SK-N-SH (cell line): ENCODE measurements at regions not wholly inside any gene's neighbourhood (a gene's known extent, or its start where the extent isn't known, plus 50 kb on each side); places are given as distances from the start of the nearest gene placed in this dataset.
A peak's percentile ranks its signal among the peaks of the same experiment; 100 is the strongest.

Source experiments
- CTCF ChIA-PET: fragments of 300-600, 350-600 bp; formaldehyde crosslinking; extraction: SDS; loops from one replicate; lab custom pipeline; 2021; lab: Yijun Ruan, JAX
- POLR2A ChIA-PET: fragments of 350-600 bp; sonication (Branson Sonifier 250); formaldehyde crosslinking; extraction: SDS; loops from one replicate; lab custom pipeline; 2020; ENCODE audit warnings: antibody characterized with exemption, inconsistent platforms; lab: Yijun Ruan, JAX
- DNase-seq: peaks from one replicate; pipeline ENCODE4 v3.0.0; 2012
- H2AFZ ChIP-seq: fragments of 200-600 bp; sonication (generic); 2 replicates; pipeline ENCODE4 v1.8.1; 2016; ENCODE audit warnings: antibody characterized with exemption, mild to moderate bottlenecking, low read depth
- H3F3A ChIP-seq: fragments of 200-600 bp; sonication (generic); replicated peaks from 2 replicates; pipeline ENCODE3; 2016; ENCODE audit warnings: antibody characterized with exemption, mild to moderate bottlenecking; ENCODE audit not compliant: insufficient read depth
- H3K27ac ChIP-seq, 2 experiments: fragments of 200-500 bp in 1 of 2; fragments of 200-600 bp in 1 of 2; sonication (Bioruptor generic) in 1 of 2; sonication (generic), shearing (Covaris generic) in 1 of 2; 2 replicates each; pipeline versions ENCODE4 v1.5.1 to v1.6.1; 2014 to 2016; ENCODE audit warnings: low read depth in 2 of 2, inconsistent platforms in 1 of 2, low read length in 1 of 2, mild to moderate bottlenecking in 1 of 2, mixed read lengths in 1 of 2
- H3K27me3 ChIP-seq: fragments of 200-600 bp; sonication (generic), shearing (Covaris generic); 2 replicates; pipeline ENCODE4 v1.6.1; 2016; ENCODE audit warnings: mixed run types; ENCODE audit not compliant: insufficient read depth
- H3K36me3 ChIP-seq, 2 experiments: fragments of 200-500 bp in 1 of 2; fragments of 200-600 bp in 1 of 2; sonication (Bioruptor generic) in 1 of 2; sonication (generic) in 1 of 2; replicated peaks in 1 of 2; 2 replicates each; pipeline versions ENCODE3 to v1.5.1; 2014 to 2016; ENCODE audit warnings: low read length in 1 of 2, mild to moderate bottlenecking in 1 of 2; ENCODE audit not compliant: insufficient read depth in 2 of 2, control insufficient read depth in 1 of 2
- H3K4me1 ChIP-seq, 2 experiments: fragments of 200-500 bp in 1 of 2; fragments of 200-600 bp in 1 of 2; sonication (Bioruptor generic) in 1 of 2; sonication (generic), shearing (Covaris generic) in 1 of 2; 2 replicates each; pipeline versions ENCODE4 v1.5.1 to v1.6.1; 2014 to 2016; ENCODE audit warnings: low read depth in 1 of 2, low read length in 1 of 2, mixed run types in 1 of 2; ENCODE audit not compliant: insufficient read depth in 2 of 2, control insufficient read depth in 1 of 2
- H3K4me2 ChIP-seq: fragments of 200-600 bp; sonication (generic), shearing (Covaris generic); 2 replicates; pipeline ENCODE4 v1.6.1; 2017; ENCODE audit warnings: mixed run types
- H3K4me3 ChIP-seq, 2 experiments: fragments of 200-500 bp in 1 of 2; fragments of 200-600 bp in 1 of 2; sonication (Bioruptor generic) in 1 of 2; sonication (generic), shearing (Covaris generic) in 1 of 2; 2 replicates each; pipeline versions ENCODE4 v1.5.1 to v1.8.1; 2014 to 2016; ENCODE audit warnings: low read depth in 2 of 2, inconsistent platforms in 1 of 2, low read length in 1 of 2, mild to moderate bottlenecking in 1 of 2, mixed read lengths in 1 of 2, moderate library complexity in 1 of 2
- H3K79me2 ChIP-seq: fragments of 200-600 bp; sonication (generic); 2 replicates; pipeline ENCODE4 v1.8.1; 2017; ENCODE audit warnings: mild to moderate bottlenecking; ENCODE audit not compliant: insufficient read depth
- H3K9ac ChIP-seq: fragments of 200-600 bp; sonication (generic); 2 replicates; pipeline ENCODE4 v1.6.1; 2017; ENCODE audit warnings: mixed run types
- H3K9me2 ChIP-seq: fragments of 200-600 bp; sonication (generic); 2 replicates; pipeline ENCODE4 v1.6.1; 2017; ENCODE audit warnings: mixed run types
- H3K9me3 ChIP-seq: fragments of 200-600 bp; sonication (generic); 2 replicates; pipeline ENCODE4 v1.6.1; 2017; ENCODE audit warnings: mixed run types, mild to moderate bottlenecking, moderate library complexity
- H4K20me1 ChIP-seq: fragments of 200-600 bp; sonication (generic); 2 replicates; pipeline ENCODE4 v1.6.1; 2017; ENCODE audit warnings: mild to moderate bottlenecking, mixed run types; ENCODE audit not compliant: insufficient read depth
- CHD2 ChIP-seq: fragments of 150-350 bp; IDR thresholded peaks from 2 replicates; pipeline ENCODE4 v1.6.1; 2018; ENCODE audit warnings: low read length; ENCODE audit not compliant: partially characterized antibody
- ELF1 ChIP-seq: IDR thresholded peaks from 2 replicates; pipeline ENCODE4 v1.4.0; 2012
- EP300 ChIP-seq, 2 experiments: IDR thresholded peaks; 2 replicates each; pipeline versions ENCODE4 v1.4.0 to v1.6.1; 2012; ENCODE audit warnings: borderline replicate concordance in 1 of 2, low read depth in 1 of 2, low read length in 1 of 2
- FOSL2 ChIP-seq: IDR thresholded peaks from 2 replicates; pipeline ENCODE4 v1.4.0; 2012; ENCODE audit warnings: low read depth, mild to moderate bottlenecking, moderate library complexity, borderline replicate concordance
- FOXJ3 ChIP-seq: sonication (generic); formaldehyde crosslinking; IDR thresholded peaks from 2 replicates; pipeline ENCODE4 v1.5.1; 2020; ENCODE audit warnings: mild to moderate bottlenecking, missing genetic modification reagents
- FOXM1 ChIP-seq: IDR thresholded peaks from 2 replicates; pipeline ENCODE4 v1.4.0; 2012; ENCODE audit warnings: low read depth, mild to moderate bottlenecking
- GATA2 ChIP-seq: sonication (generic); formaldehyde crosslinking; IDR thresholded peaks from 2 replicates; pipeline ENCODE4 v1.5.0; 2020; ENCODE audit warnings: mild to moderate bottlenecking, missing genetic modification reagents
- MXI1 ChIP-seq: IDR thresholded peaks from 2 replicates; pipeline ENCODE4 v1.6.1; 2012; ENCODE audit warnings: mild to moderate bottlenecking, low read depth, low read length, improper control_type of control experiment
- NRF1 ChIP-seq: IDR thresholded peaks from 2 replicates; pipeline ENCODE4 v1.6.1; 2012; ENCODE audit warnings: low read depth, mild to moderate bottlenecking, low read length
- PBX3 ChIP-seq: IDR thresholded peaks from 2 replicates; pipeline ENCODE4; 2012
- POLR2AphosphoS5 ChIP-seq: IDR thresholded peaks from 2 replicates; pipeline ENCODE4 v1.6.1; 2012; ENCODE audit warnings: low read depth, low read length
- RAD21 ChIP-seq: IDR thresholded peaks from 2 replicates; pipeline ENCODE4 v1.6.1; 2012; ENCODE audit warnings: mild to moderate bottlenecking, low read length
- RCOR1 ChIP-seq: fragments of 150-350 bp; IDR thresholded peaks from 2 replicates; pipeline ENCODE4 v1.6.1; 2017; ENCODE audit warnings: antibody characterized with exemption, low read length
- RFX5 ChIP-seq: IDR thresholded peaks from 2 replicates; pipeline ENCODE4 v1.6.1; 2012; ENCODE audit warnings: mild to moderate bottlenecking, improper control_type of control experiment, low read length
- RXRA ChIP-seq: IDR thresholded peaks from 2 replicates; pipeline ENCODE4 v1.4.0; 2012; ENCODE audit warnings: low read depth, mild to moderate bottlenecking, borderline replicate concordance
- SIN3A ChIP-seq: IDR thresholded peaks from 2 replicates; pipeline ENCODE4 v1.6.1; 2012; ENCODE audit warnings: low read depth, mild to moderate bottlenecking, low read length, moderate library complexity, borderline replicate concordance
- TAF1 ChIP-seq: IDR thresholded peaks from 2 replicates; pipeline ENCODE4 v1.6.1; 2012; ENCODE audit warnings: low read depth, mild to moderate bottlenecking, low read length, moderate library complexity, borderline replicate concordance
- TCF12 ChIP-seq: IDR thresholded peaks from 2 replicates; pipeline ENCODE4 v1.4.0; 2012
- TEAD4 ChIP-seq: IDR thresholded peaks from 2 replicates; pipeline ENCODE4 v1.4.0; 2012; ENCODE audit warnings: mild to moderate bottlenecking, borderline replicate concordance; ENCODE audit not compliant: insufficient read depth
- YY1 ChIP-seq: IDR thresholded peaks from 2 replicates; pipeline ENCODE4 v1.4.0; 2012; ENCODE audit warnings: low read depth, mild to moderate bottlenecking
- WGBS: methylation state at CpG from one replicate; pipeline ENCODE4 v1.1.6; 2017; ENCODE audit warnings: low lambda C conversion rate; 5-methylcytosine and 5-hydroxymethylcytosine counted together
- TF ChIP-seq, protein P1 (sequence below): IDR thresholded peaks from 2 replicates; pipeline ENCODE4 v1.4.0; 2012; ENCODE audit warnings: low read depth, borderline replicate concordance
- TF ChIP-seq, protein P2 (sequence below): fragments of 200-600 bp; sonication (generic); IDR thresholded peaks from 2 replicates; pipeline ENCODE4 v1.6.1; 2017; ENCODE audit warnings: antibody characterized with exemption, mild to moderate bottlenecking, moderate library complexity

DNA sequence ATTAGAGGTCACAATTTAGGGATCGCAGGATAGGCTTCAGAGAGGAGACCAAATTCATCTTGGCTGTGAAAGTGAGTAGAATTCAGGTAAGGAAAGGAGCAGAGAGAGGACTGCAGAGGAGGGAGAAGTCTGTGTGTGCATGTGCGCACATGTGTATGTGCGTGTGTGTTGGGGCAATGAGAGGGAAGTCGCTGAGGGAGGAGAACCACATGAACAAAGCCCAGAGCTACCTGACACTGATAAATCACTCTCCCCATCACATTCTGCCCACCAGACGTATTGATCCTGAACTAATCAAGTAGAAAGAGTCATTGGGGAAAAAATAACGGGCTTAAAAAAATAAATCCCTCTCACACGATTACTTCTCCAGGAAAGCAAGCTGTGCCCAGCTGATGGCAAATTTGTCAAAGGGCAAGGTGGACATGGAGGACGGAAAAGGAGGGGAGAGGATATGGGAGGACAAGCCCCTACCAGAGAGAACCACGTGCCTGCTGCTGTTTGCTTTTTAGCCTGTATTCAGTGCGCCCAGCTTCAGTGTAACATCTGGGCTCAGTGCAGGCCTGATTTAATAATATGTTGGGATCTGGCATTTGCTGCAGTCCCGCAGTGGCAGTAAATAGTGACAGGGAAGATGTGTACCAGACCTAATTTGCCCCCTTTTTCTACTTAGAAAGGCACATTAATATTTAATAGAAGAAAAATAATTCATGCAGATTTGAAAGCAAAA is 307.5 kb downstream of the C1D start:
- H3K27me3 ChIP-seq, result no peaks in the 10 kb centered on the region
- no peak overlapping the region for H2AFZ ChIP-seq
- no peaks in the 10 kb centered on the region for H3K9me3 ChIP-seq
- no peaks in the 10 kb centered on the region for H3K79me2 ChIP-seq
- ChIA-PET CTCF (interaction anchor here (1.0 to 1.5 kb wide), 9 partner anchors 10 to 284 kb away, joined by 3 to 10 read pairs (median 4); no protein-coding TSS in a partner anchor), POLR2A (interaction anchor here (0.8 to 1.5 kb wide), 7 partner anchors 22 to 1321 kb away, joined by 3 to 4 read pairs (median 3); no protein-coding TSS in a partner anchor)
- peaks cover 7% of the 10 kb centered on the region for H3F3A ChIP-seq
- DNase-seq, result peak; percentile 61
- no peak overlapping the region for H3K9ac ChIP-seq
- no peak overlapping the region for H3K4me3 ChIP-seq
- no peak overlapping the region for H3K4me2 ChIP-seq
- peak overlapping the region in 1 of 2 experiments; percentile 97; a peak in 2 of 4 replicates for H3K27ac ChIP-seq
- H3K36me3 ChIP-seq, result no peaks in the 10 kb centered on the region
- no peaks in the 10 kb centered on the region for H4K20me1 ChIP-seq
- peaks cover 12 to 41% of the 10 kb centered on the region in 2 experiments; a peak in 3 of 4 replicates for H3K4me1 ChIP-seq
- 56% methylated on average over 11 of the region's 11 CpGs for WGBS
- peak in 1 of 2 experiments; percentile 98; a peak in 2 of 4 replicates for TF ChIP-seq EP300 (IDR thresholded peaks at IDR 0.05; ENCODE audit: borderline replicate concordance in 1 of 2, low read depth in 1 of 2, low read length in 1 of 2)
- no peak for TF ChIP-seq SIN3A
- TF ChIP-seq GATA2 (CRISPR knock-in tag), result peak; percentile 26; the same call in 1 of the 2 replicates
- peak; percentile 46 for TF ChIP-seq RAD21
- TF ChIP-seq RXRA, result no peak
- peak; percentile 95 for TF ChIP-seq MXI1
- TF ChIP-seq FOXJ3, result peak; percentile 73; the same call in 1 of the 2 replicates
- peak; percentile 86 for TF ChIP-seq RCOR1
- TF ChIP-seq, protein P1, sequence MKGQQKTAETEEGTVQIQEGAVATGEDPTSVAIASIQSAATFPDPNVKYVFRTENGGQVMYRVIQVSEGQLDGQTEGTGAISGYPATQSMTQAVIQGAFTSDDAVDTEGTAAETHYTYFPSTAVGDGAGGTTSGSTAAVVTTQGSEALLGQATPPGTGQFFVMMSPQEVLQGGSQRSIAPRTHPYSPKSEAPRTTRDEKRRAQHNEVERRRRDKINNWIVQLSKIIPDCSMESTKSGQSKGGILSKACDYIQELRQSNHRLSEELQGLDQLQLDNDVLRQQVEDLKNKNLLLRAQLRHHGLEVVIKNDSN, result peak; percentile 35; the same call in 1 of the 2 replicates
- TF ChIP-seq CHD2, result peak; percentile 82
- TF ChIP-seq NRF1, result no peak
- peak; percentile 31; the same call in 1 of the 2 replicates for TF ChIP-seq TCF12
- no peaks in the 10 kb centered on the region for H3K9me2 ChIP-seq

- no peaks in the 10 kb centered on the region for H3F3A ChIP-seq
- H3K36me3 ChIP-seq, result no peaks in the 10 kb centered on the region
- no peak overlapping the region for H3K4me2 ChIP-seq
- ChIA-PET CTCF (interaction anchor here (3.1 kb wide), 1 partner anchor 80 kb away, joined by 12 read pairs; no protein-coding TSS in a partner anchor), POLR2A (no interaction called here)
- no peak for TF ChIP-seq ELF1
- TF ChIP-seq RXRA, result no peak
- TF ChIP-seq TEAD4, result no peak
- TF ChIP-seq FOSL2, result no peak
- TF ChIP-seq RFX5, result no peak
- TF ChIP-seq NRF1, result no peak
- TF ChIP-seq, protein P2, sequence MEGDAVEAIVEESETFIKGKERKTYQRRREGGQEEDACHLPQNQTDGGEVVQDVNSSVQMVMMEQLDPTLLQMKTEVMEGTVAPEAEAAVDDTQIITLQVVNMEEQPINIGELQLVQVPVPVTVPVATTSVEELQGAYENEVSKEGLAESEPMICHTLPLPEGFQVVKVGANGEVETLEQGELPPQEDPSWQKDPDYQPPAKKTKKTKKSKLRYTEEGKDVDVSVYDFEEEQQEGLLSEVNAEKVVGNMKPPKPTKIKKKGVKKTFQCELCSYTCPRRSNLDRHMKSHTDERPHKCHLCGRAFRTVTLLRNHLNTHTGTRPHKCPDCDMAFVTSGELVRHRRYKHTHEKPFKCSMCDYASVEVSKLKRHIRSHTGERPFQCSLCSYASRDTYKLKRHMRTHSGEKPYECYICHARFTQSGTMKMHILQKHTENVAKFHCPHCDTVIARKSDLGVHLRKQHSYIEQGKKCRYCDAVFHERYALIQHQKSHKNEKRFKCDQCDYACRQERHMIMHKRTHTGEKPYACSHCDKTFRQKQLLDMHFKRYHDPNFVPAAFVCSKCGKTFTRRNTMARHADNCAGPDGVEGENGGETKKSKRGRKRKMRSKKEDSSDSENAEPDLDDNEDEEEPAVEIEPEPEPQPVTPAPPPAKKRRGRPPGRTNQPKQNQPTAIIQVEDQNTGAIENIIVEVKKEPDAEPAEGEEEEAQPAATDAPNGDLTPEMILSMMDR, result no peak
- no peak for TF ChIP-seq YY1
- no peak for TF ChIP-seq FOXJ3
- TF ChIP-seq POLR2AphosphoS5, result no peak
- TF ChIP-seq EP300 (IDR thresholded peaks at IDR 0.05; ENCODE audit: borderline replicate concordance in 1 of 2, low read depth in 1 of 2, low read length in 1 of 2), result no peak
- TF ChIP-seq TAF1, result no peak
- TF ChIP-seq FOXM1, result no peak
- TF ChIP-seq PBX3, result no peak
- TF ChIP-seq GATA2 (CRISPR knock-in tag), result no peak
- TF ChIP-seq, all 33 proteins: peak for 0
- no peaks in the 10 kb centered on the region for H3K9me2 ChIP-seq
- H2AFZ ChIP-seq, result no peak overlapping the region
- H3K79me2 ChIP-seq, result no peaks in the 10 kb centered on the region
- no peak overlapping the region for H3K9ac ChIP-seq
- H3K27me3 ChIP-seq, result no peaks in the 10 kb centered on the region
- 74% methylated on average over 3 of the region's 3 CpGs for WGBS
- H4K20me1 ChIP-seq, result no peaks in the 10 kb centered on the region
- H3K27ac ChIP-seq, result no peak overlapping the region
- no peak overlapping the region for H3K4me3 ChIP-seq
- H3K4me1 ChIP-seq, result peaks cover 0 to 19% of the 10 kb centered on the region in 2 experiments; a peak in 3 of 4 replicates
- no peaks in the 10 kb centered on the region for H3K9me3 ChIP-seq
- DNase-seq, result no peak
Observed at GRCh38 chr2:67760995-67761394, 301.8 kb downstream of the C1D start.
